IMR-90 (cell line): ENCODE measurements at regions not wholly inside any gene's neighbourhood (a gene's known extent, or its start where the extent isn't known, plus 50 kb on each side); places are given as distances from the start of the nearest gene placed in this dataset.

ENCODE experiments used
- ATAC-seq: fragments of 200-7000 bp; cut with Tn5 transposase; 2 replicates; pipeline ENCODE4 v1.9.1; 2020; ENCODE audit warnings: low read depth, mild to moderate bottlenecking, moderate library complexity
- BruUV-seq: library from RNA; stranded (reverse); fragments of 400-500 nt; replicated peaks from 2 replicates; lab custom pipeline; 2021; lab: Mats Ljungman, UMichigan
- CTCF ChIA-PET: fragments of 300-600 bp; formaldehyde crosslinking; extraction: SDS; loops from one replicate; lab custom pipeline; 2021; ENCODE audit warnings: antibody characterized with exemption; lab: Yijun Ruan, JAX
- POLR2A ChIA-PET: fragments of 300-600 bp; sonication (Branson Sonifier 250); formaldehyde crosslinking; loops from one replicate; lab custom pipeline; 2022; ENCODE audit warnings: antibody characterized with exemption; ENCODE audit not compliant: unreplicated experiment; lab: Charles Lee
- DNase-seq: peaks from one replicate; pipeline ENCODE4 v3.0.0; 2013
- H2AFZ ChIP-seq: replicated peaks from 2 replicates; pipeline ENCODE3; 2013; ENCODE audit warnings: low read length, mild to moderate bottlenecking; ENCODE audit not compliant: poor library complexity
- H2AK5ac ChIP-seq: 2 replicates; pipeline ENCODE4 v1.6.1; 2013; ENCODE audit warnings: low read depth, low read length, inconsistent platforms
- H2AK9ac ChIP-seq: replicated peaks from 2 replicates; pipeline ENCODE3; 2013; ENCODE audit warnings: mild to moderate bottlenecking, low read depth, low read length, moderate library complexity; ENCODE audit not compliant: poor library complexity
- H2BK120ac ChIP-seq: 2 replicates; pipeline ENCODE4 v1.6.1; 2013; ENCODE audit warnings: low read depth, low read length, inconsistent platforms
- H2BK15ac ChIP-seq: 3 replicates; pipeline ENCODE4 v1.6.1; 2013; ENCODE audit warnings: low read depth, low read length, inconsistent platforms
- H2BK20ac ChIP-seq: 2 replicates; pipeline ENCODE4 v1.6.1; 2013; ENCODE audit warnings: low read depth, mild to moderate bottlenecking, inconsistent platforms, low read length, moderate library complexity
- H2BK5ac ChIP-seq: 2 replicates; pipeline ENCODE4 v1.6.1; 2013; ENCODE audit warnings: mild to moderate bottlenecking, low read depth, low read length, inconsistent platforms; ENCODE audit not compliant: poor library complexity, severe bottlenecking
- H3K14ac ChIP-seq: replicated peaks from 2 replicates; pipeline ENCODE4 v1.6.1; 2013; ENCODE audit warnings: low read depth, low read length, inconsistent platforms
- H3K18ac ChIP-seq: 2 replicates; pipeline ENCODE4 v1.6.1; 2013; ENCODE audit warnings: low read depth, low read length, control low read depth
- H3K23ac ChIP-seq: 2 replicates; pipeline ENCODE4 v1.6.1; 2013; ENCODE audit warnings: low read depth, low read length, inconsistent platforms
- H3K27ac ChIP-seq: 2 replicates; pipeline ENCODE4 v1.5.1; 2013; ENCODE audit warnings: mild to moderate bottlenecking, control low read depth, low read length; ENCODE audit not compliant: insufficient read depth
- H3K27me3 ChIP-seq: 2 replicates; pipeline ENCODE4 v1.6.1; 2013; ENCODE audit warnings: low read length; ENCODE audit not compliant: control insufficient read depth, insufficient read depth
- H3K36me3 ChIP-seq: 2 replicates; pipeline ENCODE4 v1.6.1; 2013; ENCODE audit warnings: low read length, mixed read lengths; ENCODE audit not compliant: control insufficient read depth, insufficient read depth
- H3K4ac ChIP-seq: 2 replicates; pipeline ENCODE4 v1.6.1; 2013; ENCODE audit warnings: low read depth, low read length, inconsistent platforms
- H3K4me1 ChIP-seq: 2 replicates; pipeline ENCODE4 v1.6.1; 2013; ENCODE audit warnings: low read length, mixed read lengths; ENCODE audit not compliant: control insufficient read depth, insufficient read depth
- H3K4me2 ChIP-seq: 2 replicates; pipeline ENCODE4 v1.6.1; 2013; ENCODE audit warnings: low read depth, mild to moderate bottlenecking, control low read depth, low read length, moderate library complexity
- H3K4me3 ChIP-seq: 2 replicates; pipeline ENCODE4 v1.5.1; 2013; ENCODE audit warnings: low read depth, mild to moderate bottlenecking, control low read depth, low read length, moderate library complexity; ENCODE audit not compliant: insufficient read depth
- H3K56ac ChIP-seq: 2 replicates; pipeline ENCODE4 v1.6.1; 2013; ENCODE audit warnings: low read length, inconsistent platforms; ENCODE audit not compliant: insufficient read depth; ENCODE audit errors: extremely low read depth
- H3K79me1 ChIP-seq, 2 experiments: 2 replicates each; pipeline ENCODE4 v1.6.1; 2013; ENCODE audit warnings: low read length in 2 of 2, inconsistent platforms in 1 of 2, low read depth in 1 of 2
- H3K9ac ChIP-seq: 2 replicates; pipeline ENCODE4 v1.6.1; 2013; ENCODE audit warnings: low read depth, low read length, control low read depth
- H3K9me1 ChIP-seq: 2 replicates; pipeline ENCODE4 v1.6.1; 2013; ENCODE audit warnings: low read length, inconsistent platforms; ENCODE audit not compliant: insufficient read depth
- H3K9me3 ChIP-seq: 2 replicates; pipeline ENCODE4 v1.6.1; 2013; ENCODE audit warnings: low read length; ENCODE audit not compliant: control insufficient read depth, insufficient read depth
- H4K20me1 ChIP-seq: 2 replicates; pipeline ENCODE4 v1.6.1; 2013; ENCODE audit warnings: low read length, inconsistent platforms; ENCODE audit not compliant: insufficient read depth
- H4K5ac ChIP-seq: 2 replicates; pipeline ENCODE4 v1.6.1; 2013; ENCODE audit warnings: mild to moderate bottlenecking, low read depth, low read length, control low read depth
- H4K8ac ChIP-seq, 2 experiments: 2 replicates each; pipeline ENCODE4 v1.6.1; 2013; ENCODE audit warnings: low read depth in 2 of 2, low read length in 2 of 2, control low read depth in 1 of 2, inconsistent platforms in 1 of 2
- H4K91ac ChIP-seq: 2 replicates; pipeline ENCODE4 v1.6.1; 2013; ENCODE audit warnings: low read depth, low read length, inconsistent platforms; ENCODE audit not compliant: insufficient read depth
- BHLHE40 ChIP-seq: fragments of 150-350 bp; IDR thresholded peaks from 2 replicates; pipeline ENCODE4 v1.6.1; 2016; ENCODE audit warnings: mild to moderate bottlenecking, low read depth, low read length
- CEBPB ChIP-seq: IDR thresholded peaks from 2 replicates; pipeline ENCODE4 v1.6.1; 2012; ENCODE audit warnings: low read depth, low read length, improper control_type of control experiment
- CHD1 ChIP-seq: IDR thresholded peaks from 2 replicates; pipeline ENCODE4 v1.6.1; 2012; ENCODE audit warnings: low read depth, low read length, improper control_type of control experiment
- FOS ChIP-seq: fragments of 150-350 bp; IDR thresholded peaks from 2 replicates; pipeline ENCODE4 v1.6.1; 2016; ENCODE audit warnings: low read depth, low read length
- MAFK ChIP-seq: IDR thresholded peaks from 2 replicates; pipeline ENCODE4 v1.6.1; 2012; ENCODE audit warnings: low read depth, low read length, improper control_type of control experiment
- MAZ ChIP-seq: IDR thresholded peaks from 2 replicates; pipeline ENCODE4 v1.6.1; 2012; ENCODE audit warnings: low read depth, mild to moderate bottlenecking, low read length, improper control_type of control experiment, moderate library complexity, borderline replicate concordance
- MXI1 ChIP-seq: IDR thresholded peaks from 2 replicates; pipeline ENCODE4 v1.6.1; 2012; ENCODE audit warnings: low read depth, mild to moderate bottlenecking, low read length, moderate library complexity, borderline replicate concordance
- NFE2L2 ChIP-seq: fragments of 150-350 bp; IDR thresholded peaks from 2 replicates; pipeline ENCODE4 v1.6.1; 2016; ENCODE audit warnings: low read depth, mild to moderate bottlenecking, low read length
- POLR2A ChIP-seq: IDR thresholded peaks from 2 replicates; pipeline ENCODE4 v1.6.1; 2012; ENCODE audit warnings: mild to moderate bottlenecking, low read depth, low read length
- RAD21 ChIP-seq: IDR thresholded peaks from 2 replicates; pipeline ENCODE4 v1.6.1; 2012; ENCODE audit warnings: low read length, improper control_type of control experiment
- RCOR1 ChIP-seq: IDR thresholded peaks from 2 replicates; pipeline ENCODE4 v1.6.1; 2012; ENCODE audit warnings: mild to moderate bottlenecking, low read length, improper control_type of control experiment; ENCODE audit not compliant: insufficient replicate concordance
- RFX5 ChIP-seq: IDR thresholded peaks from 2 replicates; pipeline ENCODE4 v1.8.0; 2012; ENCODE audit warnings: low read depth, mild to moderate bottlenecking, low read length, moderate library complexity
- SMC3 ChIP-seq: fragments of 150-350 bp; IDR thresholded peaks from 2 replicates; pipeline ENCODE4 v1.6.1; 2016; ENCODE audit warnings: low read depth, mild to moderate bottlenecking, antibody characterized with exemption, low read length, moderate library complexity
- WGBS, 2 experiments: methylation state at CpG; one replicate each; pipeline versions ENCODE4 v1.1.5 to v1.1.7; 2013; ENCODE audit warnings: missing lambda C conversion rate in 2 of 2; ENCODE audit not compliant: insufficient read length in 1 of 2; ENCODE audit errors: extremely low coverage in 2 of 2; 5-methylcytosine and 5-hydroxymethylcytosine counted together
- dilution Hi-C: fragments of 300-500 bp; cut with HindIII; formaldehyde crosslinking; loops from one replicate; pipeline ENCODE4 v1.14.3; 2018; ENCODE audit warnings: low sequenced_read_pairs; ENCODE audit not compliant: unreplicated experiment
- in situ Hi-C: fragments of 300-500 bp; cut with MboI; formaldehyde crosslinking; loops from 3 replicates; pipeline ENCODE4 v1.14.3; 2019; ENCODE audit warnings: low sequenced_read_pairs, inconsistent platforms, mixed read lengths
- intact Hi-C: fragments of 100-400 bp; cut with micrococcal nuclease; formaldehyde crosslinking; loops from 2 replicates; pipeline ENCODE4 v1.10.0; 2022
- TF ChIP-seq, protein P1 (sequence below): fragments of 150-350 bp; IDR thresholded peaks from 2 replicates; pipeline ENCODE4 v1.6.1; 2016; ENCODE audit warnings: low read depth, mild to moderate bottlenecking, low read length, moderate library complexity, borderline replicate concordance
- TF ChIP-seq, protein P2 (sequence below): conservative IDR thresholded peaks from 2 replicates; pipeline ENCODE4 v1.5.1; 2012; ENCODE audit warnings: mild to moderate bottlenecking, low read depth, low read length, improper control_type of control experiment
- TF ChIP-seq, protein P3 (sequence below): fragments of 150-350 bp; IDR thresholded peaks from 2 replicates; pipeline ENCODE4 v1.6.1; 2017; ENCODE audit warnings: mild to moderate bottlenecking, antibody characterized with exemption, low read length, low read depth

DNA sequence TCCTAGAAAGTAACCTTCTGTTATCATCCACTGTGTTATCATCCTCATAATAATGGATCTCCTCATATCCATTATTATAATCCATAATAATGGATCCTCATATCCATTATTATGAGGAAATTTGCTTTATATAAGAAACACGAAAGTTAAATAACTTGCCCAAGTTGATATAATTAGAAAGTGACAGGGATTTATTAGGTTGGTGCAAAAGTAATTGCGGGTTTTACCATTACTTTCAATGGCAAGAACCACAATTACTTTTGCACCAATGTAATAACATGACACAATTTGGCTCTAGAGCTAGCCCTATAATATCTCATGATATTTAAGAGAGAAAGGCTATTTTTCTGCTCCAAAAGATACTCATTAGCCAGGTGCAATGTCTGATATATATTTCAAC lies 275.7 kb upstream of the STXBP5 start:
- Histone ChIP-seq H2BK120ac (no peak overlapping the region), H2AK9ac (no peak overlapping the region), H2AFZ (no peak overlapping the region), H3K36me3 (no peaks in the 10 kb centered on the region), H3K14ac (no peak overlapping the region), H4K5ac (no peak overlapping the region), H3K4ac (no peak overlapping the region), H3K9me3 (no peaks in the 10 kb centered on the region), H3K4me1 (no peaks in the 10 kb centered on the region), H2BK15ac (no peak overlapping the region), H2AK5ac (no peak overlapping the region), H2BK5ac (no peak overlapping the region), H4K91ac (no peak overlapping the region), H3K27me3 (no peaks in the 10 kb centered on the region), H3K18ac (no peak overlapping the region), H3K56ac (no peak overlapping the region), H3K4me3 (no peak overlapping the region), H3K4me2 (no peak overlapping the region), H3K79me1 (no peaks in the 10 kb centered on the region), H3K27ac (no peak overlapping the region), H4K8ac (no peak overlapping the region), H4K20me1 (no peaks in the 10 kb centered on the region), H3K23ac (no peak overlapping the region), H2BK20ac (no peak overlapping the region), H3K9me1 (no peaks in the 10 kb centered on the region), H3K9ac (no peak overlapping the region)
- CTCF ChIA-PET = no interaction called here
- no peak for ATAC-seq
- WGBS, 2 experiments = no CpG with 5 or more reads among the region's 2 CpGs
- no peak for DNase-seq
- intact Hi-C loops = no loop called here
- TF ChIP-seq MXI1 (no peak), RCOR1 (no peak), MAFK (no peak), POLR2A (no peak), CEBPB (no peak), RFX5 (no peak), CHD1 (no peak), BHLHE40 (no peak), MAZ (no peak), NFE2L2 (no peak), FOS (no peak), SMC3 (no peak), RAD21 (no peak)
- TF ChIP-seq, protein P1, sequence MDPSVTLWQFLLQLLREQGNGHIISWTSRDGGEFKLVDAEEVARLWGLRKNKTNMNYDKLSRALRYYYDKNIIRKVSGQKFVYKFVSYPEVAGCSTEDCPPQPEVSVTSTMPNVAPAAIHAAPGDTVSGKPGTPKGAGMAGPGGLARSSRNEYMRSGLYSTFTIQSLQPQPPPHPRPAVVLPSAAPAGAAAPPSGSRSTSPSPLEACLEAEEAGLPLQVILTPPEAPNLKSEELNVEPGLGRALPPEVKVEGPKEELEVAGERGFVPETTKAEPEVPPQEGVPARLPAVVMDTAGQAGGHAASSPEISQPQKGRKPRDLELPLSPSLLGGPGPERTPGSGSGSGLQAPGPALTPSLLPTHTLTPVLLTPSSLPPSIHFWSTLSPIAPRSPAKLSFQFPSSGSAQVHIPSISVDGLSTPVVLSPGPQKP = no peak
- TF ChIP-seq, protein P2, sequence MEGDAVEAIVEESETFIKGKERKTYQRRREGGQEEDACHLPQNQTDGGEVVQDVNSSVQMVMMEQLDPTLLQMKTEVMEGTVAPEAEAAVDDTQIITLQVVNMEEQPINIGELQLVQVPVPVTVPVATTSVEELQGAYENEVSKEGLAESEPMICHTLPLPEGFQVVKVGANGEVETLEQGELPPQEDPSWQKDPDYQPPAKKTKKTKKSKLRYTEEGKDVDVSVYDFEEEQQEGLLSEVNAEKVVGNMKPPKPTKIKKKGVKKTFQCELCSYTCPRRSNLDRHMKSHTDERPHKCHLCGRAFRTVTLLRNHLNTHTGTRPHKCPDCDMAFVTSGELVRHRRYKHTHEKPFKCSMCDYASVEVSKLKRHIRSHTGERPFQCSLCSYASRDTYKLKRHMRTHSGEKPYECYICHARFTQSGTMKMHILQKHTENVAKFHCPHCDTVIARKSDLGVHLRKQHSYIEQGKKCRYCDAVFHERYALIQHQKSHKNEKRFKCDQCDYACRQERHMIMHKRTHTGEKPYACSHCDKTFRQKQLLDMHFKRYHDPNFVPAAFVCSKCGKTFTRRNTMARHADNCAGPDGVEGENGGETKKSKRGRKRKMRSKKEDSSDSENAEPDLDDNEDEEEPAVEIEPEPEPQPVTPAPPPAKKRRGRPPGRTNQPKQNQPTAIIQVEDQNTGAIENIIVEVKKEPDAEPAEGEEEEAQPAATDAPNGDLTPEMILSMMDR = no peak
- TF ChIP-seq, protein P3, sequence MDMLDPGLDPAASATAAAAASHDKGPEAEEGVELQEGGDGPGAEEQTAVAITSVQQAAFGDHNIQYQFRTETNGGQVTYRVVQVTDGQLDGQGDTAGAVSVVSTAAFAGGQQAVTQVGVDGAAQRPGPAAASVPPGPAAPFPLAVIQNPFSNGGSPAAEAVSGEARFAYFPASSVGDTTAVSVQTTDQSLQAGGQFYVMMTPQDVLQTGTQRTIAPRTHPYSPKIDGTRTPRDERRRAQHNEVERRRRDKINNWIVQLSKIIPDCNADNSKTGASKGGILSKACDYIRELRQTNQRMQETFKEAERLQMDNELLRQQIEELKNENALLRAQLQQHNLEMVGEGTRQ = no peak
- POLR2A ChIA-PET = no interaction called here
- dilution Hi-C loops = no loop called here
- in situ Hi-C loops = no loop called here
- BruUV-seq = no TSS peak
